ENCODE measurements at regions not wholly inside any gene's neighbourhood (a gene's known extent, or its start where the extent isn't known, plus 50 kb on each side); places are given as distances from the start of the nearest gene placed in this dataset.

- no peak overlapping the region for H3K4me2 ChIP-seq
- H3K9ac ChIP-seq: no peak overlapping the region
- no peak overlapping the region for H3K4me3 ChIP-seq (IDR thresholded peaks at IDR 0.05; ENCODE audit: insufficient read depth, low read depth, low read length)
- H3K27me3 ChIP-seq (ENCODE audit: insufficient read depth, low read depth): no peaks in the 10 kb centered on the region
- no peak overlapping the region for H2AFZ ChIP-seq (ENCODE audit: low read depth)
- no peaks in the 10 kb centered on the region for H3K4me1 ChIP-seq (ENCODE audit: low read depth, poor library complexity, severe bottlenecking)
- no peaks in the 10 kb centered on the region for H3K36me3 ChIP-seq (ENCODE audit: insufficient read depth)
- no peaks in the 10 kb centered on the region for H3K79me2 ChIP-seq (ENCODE audit: insufficient read depth, low read depth)
- no peak overlapping the region for H3K27ac ChIP-seq
- H4K20me1 ChIP-seq (ENCODE audit: insufficient read depth): no peaks in the 10 kb centered on the region
- TF ChIP-seq CTCF (conservative IDR thresholded peaks at IDR 0.05; ENCODE audit: low read depth, low read length): no peak
Observed at GRCh38 chr16:35255816-35256215, 1796.4 kb downstream of the TP53TG3F start.

GRCh38 chr16:35258381-35258780, 1799.0 kb downstream of the TP53TG3F start:
- TF ChIP-seq CTCF (conservative IDR thresholded peaks at IDR 0.05; ENCODE audit: low read depth, low read length): no peak
- H3K4me1 ChIP-seq (ENCODE audit: low read depth, poor library complexity, severe bottlenecking): no peaks in the 10 kb centered on the region
- no peaks in the 10 kb centered on the region for H3K79me2 ChIP-seq (ENCODE audit: insufficient read depth, low read depth)
- H3K4me2 ChIP-seq: no peak overlapping the region
- no peaks in the 10 kb centered on the region for H4K20me1 ChIP-seq (ENCODE audit: insufficient read depth)
- no peak overlapping the region for H3K27ac ChIP-seq
- no peak overlapping the region for H2AFZ ChIP-seq (ENCODE audit: low read depth)
- no peaks in the 10 kb centered on the region for H3K27me3 ChIP-seq (ENCODE audit: insufficient read depth, low read depth)
- no peak overlapping the region for H3K4me3 ChIP-seq (IDR thresholded peaks at IDR 0.05; ENCODE audit: insufficient read depth, low read depth, low read length)
- no peaks in the 10 kb centered on the region for H3K36me3 ChIP-seq (ENCODE audit: insufficient read depth)
- H3K9ac ChIP-seq: no peak overlapping the region

- Histone ChIP-seq H3K4me3 (IDR thresholded peaks at IDR 0.05; ENCODE audit: insufficient read depth, low read depth, low read length) (no peak overlapping the region), H2AFZ (ENCODE audit: low read depth) (no peak overlapping the region), H3K27ac (no peak overlapping the region), H3K4me1 (ENCODE audit: low read depth, poor library complexity, severe bottlenecking) (no peaks in the 10 kb centered on the region), H4K20me1 (ENCODE audit: insufficient read depth) (no peaks in the 10 kb centered on the region), H3K9ac (no peak overlapping the region), H3K79me2 (ENCODE audit: insufficient read depth, low read depth) (no peaks in the 10 kb centered on the region), H3K36me3 (ENCODE audit: insufficient read depth) (no peaks in the 10 kb centered on the region), H3K4me2 (no peak overlapping the region), H3K27me3 (ENCODE audit: insufficient read depth, low read depth) (no peaks in the 10 kb centered on the region)
- no peak for TF ChIP-seq CTCF (conservative IDR thresholded peaks at IDR 0.05; ENCODE audit: low read depth, low read length)
Observed at GRCh38 chr16:35295856-35296255, 1836.4 kb downstream of the TP53TG3F start.

GRCh38 chr16:35296962-35297653, 1837.7 kb downstream of the TP53TG3F start:
- Histone ChIP-seq H4K20me1 (ENCODE audit: insufficient read depth) (no peaks in the 10 kb centered on the region), H3K36me3 (ENCODE audit: insufficient read depth) (no peaks in the 10 kb centered on the region), H3K27ac (no peak overlapping the region), H3K4me3 (IDR thresholded peaks at IDR 0.05; ENCODE audit: insufficient read depth, low read depth, low read length) (no peak overlapping the region), H3K9ac (no peak overlapping the region), H3K4me1 (ENCODE audit: low read depth, poor library complexity, severe bottlenecking) (no peaks in the 10 kb centered on the region), H3K4me2 (no peak overlapping the region), H2AFZ (ENCODE audit: low read depth) (no peak overlapping the region), H3K27me3 (ENCODE audit: insufficient read depth, low read depth) (no peaks in the 10 kb centered on the region), H3K79me2 (ENCODE audit: insufficient read depth, low read depth) (no peaks in the 10 kb centered on the region)
- no peak for TF ChIP-seq CTCF (conservative IDR thresholded peaks at IDR 0.05; ENCODE audit: low read depth, low read length)

All from KMS-11 (cell line).